ENCODE measurements at regions not wholly inside any gene's neighbourhood (a gene's known extent, or its start where the extent isn't known, plus 50 kb on each side); places are given as distances from the start of the nearest gene placed in this dataset.

DNA sequence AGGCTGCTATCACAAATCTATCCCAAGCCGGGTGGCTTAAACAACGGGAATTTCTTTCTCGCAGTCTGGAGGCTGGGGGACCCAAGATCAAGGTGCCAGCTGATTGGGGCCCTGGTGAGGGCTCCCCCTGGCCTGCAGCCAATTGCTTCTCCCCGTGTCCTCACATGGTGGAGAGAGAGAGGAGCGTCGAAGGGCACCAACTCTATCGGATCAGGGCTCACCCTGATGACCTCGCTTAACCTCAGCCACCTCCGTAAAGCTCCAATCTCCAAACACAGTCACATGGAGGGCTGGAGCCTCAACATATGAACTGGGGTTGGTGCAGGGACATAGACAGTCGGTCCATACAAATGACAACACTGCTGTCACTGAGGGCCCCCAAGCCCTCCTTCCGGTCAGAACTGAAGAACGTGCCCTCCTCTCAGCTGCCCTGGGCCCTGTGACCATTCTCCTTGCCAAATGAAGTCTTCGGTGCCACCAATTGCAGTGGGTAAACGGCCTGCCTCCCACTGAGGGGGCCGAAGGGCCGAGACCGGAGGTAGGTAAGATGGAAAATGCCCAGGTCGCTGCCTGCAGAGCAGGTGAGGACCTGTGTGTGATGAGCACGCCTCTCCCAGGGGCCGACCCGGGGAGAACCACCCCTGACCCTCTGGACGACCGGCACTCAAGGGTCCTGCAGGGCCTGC lies 211.0 kb downstream of the TOMM20 start:
- no peaks in the 10 kb centered on the region for H3K27me3 Mint-ChIP-seq
- no peaks in the 10 kb centered on the region for H3K9me3 Mint-ChIP-seq (ENCODE audit: insufficient read depth)
- Histone ChIP-seq H3K4me3 (ENCODE audit: control extremely low read depth in 1 of 5, extremely low read depth in 1 of 5, insufficient read depth in 1 of 5, low read depth in 2 of 5, low read length in 4 of 5) (no peak overlapping the region), H3K27ac (ENCODE audit: low read length in 2 of 2) (no peak overlapping the region), H3K9ac (ENCODE audit: low read length) (no peak overlapping the region), H2AFZ (ENCODE audit: insufficient read depth, low read depth, low read length, poor library complexity, severe bottlenecking) (no peak overlapping the region), H4K20me1 (ENCODE audit: control insufficient read depth, insufficient read depth, low read length, poor library complexity, severe bottlenecking) (no peaks in the 10 kb centered on the region), H3K27me3 (replicated peaks in 1 of 4; ENCODE audit: control extremely low read depth in 1 of 4, control insufficient read depth in 3 of 4, insufficient read depth in 4 of 4, low read length in 3 of 4) (no peaks in the 10 kb centered on the region), H3K4me2 (replicated peaks; ENCODE audit: low read depth, low read length, poor library complexity, severe bottlenecking) (no peak overlapping the region), H3K79me2 (ENCODE audit: control insufficient read depth, insufficient read depth, low read length) (no peaks in the 10 kb centered on the region), H3K9me3 (ENCODE audit: control extremely low read depth in 1 of 3, control insufficient read depth in 2 of 3, insufficient read depth in 1 of 3, low read length in 2 of 3) (peaks cover 0 to 10% (median 3%) of the 10 kb centered on the region in 3 donors), H3K4me1 (ENCODE audit: control insufficient read depth in 2 of 2, insufficient read depth in 2 of 2, low read length in 2 of 2) (no peaks in the 10 kb centered on the region), H3K36me3 (replicated peaks in 1 of 2; ENCODE audit: control extremely low read depth in 1 of 2, control insufficient read depth in 1 of 2, extremely low read depth in 1 of 2, insufficient read depth in 2 of 2, low read length in 1 of 2) (no peaks in the 10 kb centered on the region)
- CTCF ChIA-PET = no interaction called here
- H3K27ac Mint-ChIP-seq = no peak overlapping the region
- ATAC-seq (ENCODE audit: low read depth) = no peak
- H3K4me1 Mint-ChIP-seq = peaks cover 8% of the 10 kb centered on the region
- intact Hi-C loops (cut with micrococcal nuclease) = no loop called here
- no peak for DNase-seq
- no peak overlapping the region for H3K4me3 Mint-ChIP-seq
- 97% methylated on average over 16 of the region's 23 CpGs for WGBS (ENCODE audit: insufficient coverage)
- TF ChIP-seq CTCF (IDR thresholded peaks at IDR 0.05) (no peak), EZH2 (IDR thresholded peaks at IDR 0.05; ENCODE audit: borderline replicate concordance, insufficient read depth, low read depth, low read length, poor library complexity, severe bottlenecking) (no peak)
- POLR2A ChIA-PET = no interaction called here

- Mint-ChIP-seq H3K4me1 (peaks cover 10% of the 10 kb centered on the region), H3K9me3 (ENCODE audit: insufficient read depth) (no peaks in the 10 kb centered on the region), H3K27me3 (no peaks in the 10 kb centered on the region), H3K4me3 (no peak overlapping the region), H3K27ac (no peak overlapping the region)
- H3K79me2 ChIP-seq (ENCODE audit: control insufficient read depth, insufficient read depth, low read length) = no peaks in the 10 kb centered on the region
- no peaks in the 10 kb centered on the region for H3K4me1 ChIP-seq (ENCODE audit: control insufficient read depth in 2 of 2, insufficient read depth in 2 of 2, low read length in 2 of 2)
- ChIA-PET CTCF (interaction anchor here (0.6 kb wide), 1 partner anchor 334 kb away, joined by 3 read pairs; no protein-coding TSS in a partner anchor), POLR2A (no interaction called here)
- H3K4me3 ChIP-seq (ENCODE audit: control extremely low read depth in 1 of 5, extremely low read depth in 1 of 5, insufficient read depth in 1 of 5, low read depth in 2 of 5, low read length in 4 of 5) = no peak overlapping the region
- peaks cover 0 to 10% (median 3%) of the 10 kb centered on the region in 3 donors for H3K9me3 ChIP-seq (ENCODE audit: control extremely low read depth in 1 of 3, control insufficient read depth in 2 of 3, insufficient read depth in 1 of 3, low read length in 2 of 3)
- H3K4me2 ChIP-seq (replicated peaks; ENCODE audit: low read depth, low read length, poor library complexity, severe bottlenecking) = no peak overlapping the region
- no peak overlapping the region for H3K27ac ChIP-seq (ENCODE audit: low read length in 2 of 2)
- intact Hi-C loops (cut with micrococcal nuclease) = no loop called here
- H3K27me3 ChIP-seq (replicated peaks in 1 of 4; ENCODE audit: control extremely low read depth in 1 of 4, control insufficient read depth in 3 of 4, insufficient read depth in 4 of 4, low read length in 3 of 4) = no peaks in the 10 kb centered on the region
- no peak for DNase-seq
- no peaks in the 10 kb centered on the region for H4K20me1 ChIP-seq (ENCODE audit: control insufficient read depth, insufficient read depth, low read length, poor library complexity, severe bottlenecking)
- TF ChIP-seq CTCF (IDR thresholded peaks at IDR 0.05) (no peak), EZH2 (IDR thresholded peaks at IDR 0.05; ENCODE audit: borderline replicate concordance, insufficient read depth, low read depth, low read length, poor library complexity, severe bottlenecking) (no peak)
- no peak overlapping the region for H2AFZ ChIP-seq (ENCODE audit: insufficient read depth, low read depth, low read length, poor library complexity, severe bottlenecking)
- ATAC-seq (ENCODE audit: low read depth) = no peak
- no peaks in the 10 kb centered on the region for H3K36me3 ChIP-seq (replicated peaks in 1 of 2; ENCODE audit: control extremely low read depth in 1 of 2, control insufficient read depth in 1 of 2, extremely low read depth in 1 of 2, insufficient read depth in 2 of 2, low read length in 1 of 2)
- no peak overlapping the region for H3K9ac ChIP-seq (ENCODE audit: low read length)
- WGBS (ENCODE audit: insufficient coverage) = 43% methylated on average over 3 of the region's 4 CpGs
These were observed 211.8 kb downstream of the TOMM20 start for GRCh38 chr1:234916840-234917239.
